ENCODE measurements at regions not wholly inside any gene's neighbourhood (a gene's known extent, or its start where the extent isn't known, plus 50 kb on each side); places are given as distances from the start of the nearest gene placed in this dataset.

DNA sequence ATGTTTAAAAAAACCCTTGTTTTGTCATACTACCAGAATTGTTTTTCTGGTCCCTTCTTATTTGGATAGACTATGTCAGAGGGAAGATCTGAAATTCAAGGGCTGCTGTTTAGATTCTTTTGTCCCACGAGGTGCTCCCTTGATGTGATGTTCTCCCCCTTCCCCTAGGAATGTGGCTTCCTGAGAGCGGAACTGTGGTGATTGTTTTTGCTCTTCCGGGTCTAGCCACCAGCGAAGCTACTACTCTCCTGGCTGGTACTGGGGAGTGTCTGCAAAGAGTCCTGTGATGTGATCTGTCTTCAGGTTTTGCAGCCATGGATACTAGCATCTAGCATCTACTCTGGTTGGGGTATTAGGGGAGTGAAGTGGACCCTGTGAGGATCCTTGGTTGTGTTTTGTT lies 271.1 kb downstream of the DCAF12L2 start:
- no peaks in the 10 kb centered on the region for H3K36me3 ChIP-seq (ENCODE audit: insufficient read depth, low read length)
- peaks cover 3% of the 10 kb centered on the region for H3K9me3 ChIP-seq (ENCODE audit: low read depth, low read length)
- H3K4me3 ChIP-seq (ENCODE audit: insufficient read depth, low read length): no peak overlapping the region
- TF ChIP-seq CTCF (IDR thresholded peaks at IDR 0.05; ENCODE audit: extremely low read depth, low read depth, low read length): no peak
- no peaks in the 10 kb centered on the region for H3K27me3 ChIP-seq (ENCODE audit: insufficient read depth, low read length)
- H3K79me2 ChIP-seq (ENCODE audit: insufficient read depth, low read length): no peaks in the 10 kb centered on the region
- H3K4me2 ChIP-seq (ENCODE audit: insufficient read depth, low read length): no peak overlapping the region
- H3K27ac ChIP-seq (ENCODE audit: low read depth, low read length): no peak overlapping the region
- H2AFZ ChIP-seq (ENCODE audit: low read length): no peak overlapping the region
- no peaks in the 10 kb centered on the region for H4K20me1 ChIP-seq (ENCODE audit: insufficient read depth, low read length)
- H3K4me1 ChIP-seq (ENCODE audit: insufficient read depth, low read length): no peaks in the 10 kb centered on the region
- DNase-seq (ENCODE audit: insufficient read length, low spot score, missing footprints): no peak

DNA sequence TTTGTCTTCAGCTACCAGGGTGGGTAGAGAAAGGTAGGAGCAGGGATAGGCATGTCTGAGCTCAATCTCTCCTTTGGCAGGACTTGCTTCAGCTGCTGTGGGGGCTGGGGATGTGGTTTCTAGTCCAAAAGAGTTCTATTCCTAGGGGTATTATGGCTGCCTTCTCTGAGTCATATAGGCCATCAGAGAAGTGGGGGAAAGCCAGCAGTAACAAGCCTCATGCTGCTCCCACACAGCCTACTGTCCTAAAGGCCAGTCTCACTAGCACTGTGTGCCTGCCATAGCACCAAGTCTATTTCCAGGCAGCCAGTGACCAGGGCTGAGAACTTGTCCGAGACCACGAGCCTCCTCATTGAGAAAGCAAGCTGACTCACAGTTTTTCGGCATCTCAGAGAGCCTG lies 270.6 kb downstream of the DCAF12L2 start:
- Histone ChIP-seq H3K36me3 (ENCODE audit: insufficient read depth, low read length) (no peaks in the 10 kb centered on the region), H3K27ac (ENCODE audit: low read depth, low read length) (no peak overlapping the region), H3K79me2 (ENCODE audit: insufficient read depth, low read length) (no peaks in the 10 kb centered on the region), H3K27me3 (ENCODE audit: insufficient read depth, low read length) (no peaks in the 10 kb centered on the region), H3K9me3 (ENCODE audit: low read depth, low read length) (peaks cover 3% of the 10 kb centered on the region), H4K20me1 (ENCODE audit: insufficient read depth, low read length) (no peaks in the 10 kb centered on the region), H3K4me3 (ENCODE audit: insufficient read depth, low read length) (no peak overlapping the region), H3K4me1 (ENCODE audit: insufficient read depth, low read length) (no peaks in the 10 kb centered on the region), H2AFZ (ENCODE audit: low read length) (no peak overlapping the region), H3K4me2 (ENCODE audit: insufficient read depth, low read length) (no peak overlapping the region)
- no peak for TF ChIP-seq CTCF (IDR thresholded peaks at IDR 0.05; ENCODE audit: extremely low read depth, low read depth, low read length)
- DNase-seq (ENCODE audit: insufficient read length, low spot score, missing footprints): peak; percentile 44

GRCh38 chrX:125926295-125926694 lies 239.8 kb downstream of the DCAF12L2 start:
- H3K27me3 ChIP-seq (ENCODE audit: insufficient read depth, low read length): no peaks in the 10 kb centered on the region
- H3K79me2 ChIP-seq (ENCODE audit: insufficient read depth, low read length): no peaks in the 10 kb centered on the region
- H3K36me3 ChIP-seq (ENCODE audit: insufficient read depth, low read length): no peaks in the 10 kb centered on the region
- no peak overlapping the region for H3K4me2 ChIP-seq (ENCODE audit: insufficient read depth, low read length)
- no peaks in the 10 kb centered on the region for H3K9me3 ChIP-seq (ENCODE audit: low read depth, low read length)
- H3K4me1 ChIP-seq (ENCODE audit: insufficient read depth, low read length): no peaks in the 10 kb centered on the region
- TF ChIP-seq CTCF (IDR thresholded peaks at IDR 0.05; ENCODE audit: extremely low read depth, low read depth, low read length): no peak
- no peaks in the 10 kb centered on the region for H4K20me1 ChIP-seq (ENCODE audit: insufficient read depth, low read length)
- no peak overlapping the region for H3K27ac ChIP-seq (ENCODE audit: low read depth, low read length)
- DNase-seq (ENCODE audit: insufficient read length, low spot score, missing footprints): no peak
- no peak overlapping the region for H3K4me3 ChIP-seq (ENCODE audit: insufficient read depth, low read length)
- H2AFZ ChIP-seq (ENCODE audit: low read length): no peak overlapping the region

DNA sequence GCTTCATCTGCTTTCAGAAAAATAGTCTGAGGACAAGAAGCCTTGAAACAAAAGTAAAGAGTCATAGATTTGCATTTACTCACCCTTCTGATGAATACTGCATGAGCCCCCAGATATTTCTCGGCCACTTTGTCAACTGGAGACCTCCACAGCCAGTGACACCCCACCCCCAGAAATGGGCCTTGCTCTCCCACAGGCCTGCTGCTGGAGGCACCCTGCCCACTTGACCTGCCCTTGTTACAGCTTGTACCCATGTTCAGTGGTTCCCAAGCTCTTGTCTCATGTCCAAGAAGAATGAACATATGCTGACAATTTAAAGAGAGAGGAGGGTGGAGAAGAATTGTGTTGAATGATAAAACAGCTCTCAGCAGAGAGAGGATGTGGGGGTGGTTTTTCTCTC lies 225.1 kb downstream of the DCAF12L2 start:
- no peak overlapping the region for H3K4me2 ChIP-seq (ENCODE audit: insufficient read depth, low read length)
- no peak overlapping the region for H3K27ac ChIP-seq (ENCODE audit: low read depth, low read length)
- TF ChIP-seq CTCF (IDR thresholded peaks at IDR 0.05; ENCODE audit: extremely low read depth, low read depth, low read length): no peak
- H2AFZ ChIP-seq (ENCODE audit: low read length): no peak overlapping the region
- H3K36me3 ChIP-seq (ENCODE audit: insufficient read depth, low read length): no peaks in the 10 kb centered on the region
- no peaks in the 10 kb centered on the region for H3K4me1 ChIP-seq (ENCODE audit: insufficient read depth, low read length)
- H3K9me3 ChIP-seq (ENCODE audit: low read depth, low read length): peaks cover 3% of the 10 kb centered on the region
- H4K20me1 ChIP-seq (ENCODE audit: insufficient read depth, low read length): no peaks in the 10 kb centered on the region
- H3K79me2 ChIP-seq (ENCODE audit: insufficient read depth, low read length): no peaks in the 10 kb centered on the region
- no peaks in the 10 kb centered on the region for H3K27me3 ChIP-seq (ENCODE audit: insufficient read depth, low read length)
- no peak overlapping the region for H3K4me3 ChIP-seq (ENCODE audit: insufficient read depth, low read length)
- no peak for DNase-seq (ENCODE audit: insufficient read length, low spot score, missing footprints)
